ENCODE measurements at regions not wholly inside any gene's neighbourhood (a gene's known extent, or its start where the extent isn't known, plus 50 kb on each side); places are given as distances from the start of the nearest gene placed in this dataset.

DNA sequence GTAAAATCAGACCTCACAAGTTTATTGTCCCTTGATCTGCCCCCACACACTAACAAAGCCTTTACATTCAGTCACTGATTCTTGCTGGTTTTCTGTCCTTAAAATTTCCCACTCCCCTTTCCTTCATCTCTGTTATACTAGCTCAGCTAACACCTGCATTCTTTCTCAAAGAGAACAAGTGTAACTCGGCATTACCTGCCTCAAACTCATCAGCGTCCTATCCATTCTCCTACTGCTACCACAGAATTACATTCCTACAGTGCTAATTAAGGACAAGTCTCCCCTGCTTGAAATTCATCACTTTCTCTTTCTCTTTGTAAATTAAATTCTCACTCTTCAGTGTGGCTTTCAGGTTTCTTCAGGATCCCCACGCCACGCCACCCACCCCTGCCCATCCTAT, 773.2 kb downstream of the FRK start:
- TF ChIP-seq, protein P1, sequence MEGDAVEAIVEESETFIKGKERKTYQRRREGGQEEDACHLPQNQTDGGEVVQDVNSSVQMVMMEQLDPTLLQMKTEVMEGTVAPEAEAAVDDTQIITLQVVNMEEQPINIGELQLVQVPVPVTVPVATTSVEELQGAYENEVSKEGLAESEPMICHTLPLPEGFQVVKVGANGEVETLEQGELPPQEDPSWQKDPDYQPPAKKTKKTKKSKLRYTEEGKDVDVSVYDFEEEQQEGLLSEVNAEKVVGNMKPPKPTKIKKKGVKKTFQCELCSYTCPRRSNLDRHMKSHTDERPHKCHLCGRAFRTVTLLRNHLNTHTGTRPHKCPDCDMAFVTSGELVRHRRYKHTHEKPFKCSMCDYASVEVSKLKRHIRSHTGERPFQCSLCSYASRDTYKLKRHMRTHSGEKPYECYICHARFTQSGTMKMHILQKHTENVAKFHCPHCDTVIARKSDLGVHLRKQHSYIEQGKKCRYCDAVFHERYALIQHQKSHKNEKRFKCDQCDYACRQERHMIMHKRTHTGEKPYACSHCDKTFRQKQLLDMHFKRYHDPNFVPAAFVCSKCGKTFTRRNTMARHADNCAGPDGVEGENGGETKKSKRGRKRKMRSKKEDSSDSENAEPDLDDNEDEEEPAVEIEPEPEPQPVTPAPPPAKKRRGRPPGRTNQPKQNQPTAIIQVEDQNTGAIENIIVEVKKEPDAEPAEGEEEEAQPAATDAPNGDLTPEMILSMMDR (IDR thresholded peaks at IDR 0.05; ENCODE audit: low read depth, low read length) = no peak
- H3K4me3 ChIP-seq (replicated peaks in 1 of 2; ENCODE audit: low read depth in 2 of 2, low read length in 2 of 2) = no peak overlapping the region
- DNase-seq (ENCODE audit: low read depth in 2 of 2) = no peak

GRCh38 chr6:115276881-115277565, 783.7 kb downstream of the FRK start:
- no peak for DNase-seq (ENCODE audit: low read depth in 2 of 2)
- no peak overlapping the region for H3K4me3 ChIP-seq (replicated peaks in 1 of 2; ENCODE audit: low read depth in 2 of 2, low read length in 2 of 2)
- TF ChIP-seq, protein P1 (IDR thresholded peaks at IDR 0.05; ENCODE audit: low read depth, low read length) = no peak

GRCh38 chr6:115272311-115272710, 788.4 kb downstream of the FRK start:
- DNase-seq (ENCODE audit: low read depth in 2 of 2) = no peak
- TF ChIP-seq, protein P1 (IDR thresholded peaks at IDR 0.05; ENCODE audit: low read depth, low read length) = no peak
- H3K4me3 ChIP-seq (replicated peaks in 1 of 2; ENCODE audit: low read depth in 2 of 2, low read length in 2 of 2) = no peak overlapping the region

DNA sequence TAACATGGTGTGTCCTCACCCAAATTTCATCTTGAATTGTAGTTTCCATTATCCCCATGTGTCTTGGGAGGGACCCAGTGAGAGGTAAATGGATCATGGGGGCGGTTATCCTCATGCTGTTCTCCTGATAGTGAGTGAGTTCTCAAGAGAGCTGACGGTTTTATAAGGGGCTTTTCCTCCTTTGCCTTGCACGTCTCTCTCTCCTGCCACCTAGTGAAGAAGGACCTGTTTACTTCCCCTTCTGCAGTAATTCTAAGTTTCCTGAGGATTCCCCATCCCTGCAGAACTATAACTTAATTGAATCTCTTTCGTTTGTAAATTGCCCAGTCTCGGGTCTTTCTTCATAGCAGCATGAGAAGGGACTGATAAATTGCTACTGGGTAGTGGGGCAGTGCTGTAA, 789.3 kb downstream of the FRK start:
- TF ChIP-seq, protein P1 (IDR thresholded peaks at IDR 0.05; ENCODE audit: low read depth, low read length) = no peak
- no peak for DNase-seq (ENCODE audit: low read depth in 2 of 2)
- H3K4me3 ChIP-seq (replicated peaks in 1 of 2; ENCODE audit: low read depth in 2 of 2, low read length in 2 of 2) = no peak overlapping the region

DNA sequence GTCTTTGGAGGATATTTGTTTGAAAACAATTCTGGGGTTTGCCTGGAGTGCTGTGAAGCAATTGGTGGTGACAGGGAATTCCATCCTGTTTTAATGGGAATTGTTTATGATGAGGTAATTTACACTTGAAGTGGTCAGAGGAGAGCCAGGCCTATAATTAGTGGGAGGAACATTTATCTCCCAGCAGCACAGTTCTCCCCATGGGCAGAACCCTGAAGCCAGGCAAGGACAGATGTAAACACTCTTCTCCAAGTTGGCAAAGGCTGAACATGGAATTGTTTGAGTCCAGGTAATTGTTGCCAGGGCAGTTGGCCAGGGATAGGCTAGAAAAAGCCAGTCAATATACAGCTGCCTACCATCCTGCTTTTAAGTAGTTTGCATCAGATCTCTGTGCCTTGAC, 789.7 kb downstream of the FRK start:
- no peak overlapping the region for H3K4me3 ChIP-seq (replicated peaks in 1 of 2; ENCODE audit: low read depth in 2 of 2, low read length in 2 of 2)
- DNase-seq (ENCODE audit: low read depth in 2 of 2) = no peak
- TF ChIP-seq, protein P1 (IDR thresholded peaks at IDR 0.05; ENCODE audit: low read depth, low read length) = no peak

- no peak for DNase-seq (ENCODE audit: low read depth in 2 of 2)
- no peak overlapping the region for H3K4me3 ChIP-seq (replicated peaks in 1 of 2; ENCODE audit: low read depth in 2 of 2, low read length in 2 of 2)
- TF ChIP-seq, protein P1 (IDR thresholded peaks at IDR 0.05; ENCODE audit: low read depth, low read length) = no peak
Measured at GRCh38 chr6:115241373-115241772, 819.3 kb downstream of the FRK start.

DNA sequence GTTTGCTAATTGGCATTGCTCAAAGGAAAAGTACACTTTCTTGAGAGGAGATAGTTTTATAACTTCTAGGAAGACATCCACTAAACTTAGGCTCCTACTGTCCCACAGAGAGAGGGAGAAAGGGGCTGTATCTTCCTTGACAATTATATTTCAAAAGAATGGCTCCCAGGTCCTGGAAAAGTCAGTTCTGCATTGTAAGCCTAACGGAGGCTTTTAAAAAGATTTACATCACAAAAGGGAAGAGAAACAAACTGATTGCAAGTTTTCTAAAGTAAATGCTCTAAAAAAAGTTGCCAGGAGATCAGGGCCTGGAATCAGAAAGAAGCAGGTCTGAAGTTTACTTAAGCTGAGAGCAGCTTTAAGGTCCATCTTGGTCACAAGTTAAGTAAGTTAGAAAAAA, 839.5 kb downstream of the FRK start:
- DNase-seq (ENCODE audit: low read depth in 2 of 2) = no peak
- TF ChIP-seq, protein P1 (IDR thresholded peaks at IDR 0.05; ENCODE audit: low read depth, low read length) = no peak
- H3K4me3 ChIP-seq (replicated peaks in 1 of 2; ENCODE audit: low read depth in 2 of 2, low read length in 2 of 2) = no peak overlapping the region

Data from cardiac fibroblast (primary cell).